ENCODE measurements at regions not wholly inside any gene's neighbourhood (a gene's known extent, or its start where the extent isn't known, plus 50 kb on each side); places are given as distances from the start of the nearest gene placed in this dataset.

- DNase-seq, result no peak
These were observed 213.2 kb upstream of the SNX19 start for GRCh38 chr11:131129474-131129873.

GRCh38 chr11:131135611-131136010 is 219.3 kb upstream of the SNX19 start:
- DNase-seq, result no peak

GRCh38 chr11:131136486-131136885 is 220.2 kb upstream of the SNX19 start:
- DNase-seq, result no peak

GRCh38 chr11:131137046-131137445 is 220.8 kb upstream of the SNX19 start:
- DNase-seq, result no peak

- no peak for DNase-seq
These were observed 222.5 kb upstream of the SNX19 start for GRCh38 chr11:131138731-131139130.

GRCh38 chr11:131145791-131146190 is 224.6 kb upstream of the NTM start:
- no peak for DNase-seq

- no peak for DNase-seq
These were observed 223.5 kb upstream of the NTM start for GRCh38 chr11:131146827-131147490.

GRCh38 chr11:131154351-131154750 is 216.1 kb upstream of the NTM start:
- DNase-seq, result no peak

GRCh38 chr11:131157678-131158077 is 212.7 kb upstream of the NTM start:
- no peak for DNase-seq

- no peak for DNase-seq
These were observed 209.6 kb upstream of the NTM start for GRCh38 chr11:131160846-131161245.

GRCh38 chr11:131163613-131164012 is 206.8 kb upstream of the NTM start:
- no peak for DNase-seq

- DNase-seq, result no peak
These were observed 205.4 kb upstream of the NTM start for GRCh38 chr11:131165036-131165435.

- no peak for DNase-seq
These were observed 201.3 kb upstream of the NTM start for GRCh38 chr11:131168839-131169713.

- DNase-seq, result no peak
These were observed 198.4 kb upstream of the NTM start for GRCh38 chr11:131172011-131172410.

- DNase-seq, result no peak
These were observed 192.4 kb upstream of the NTM start for GRCh38 chr11:131178020-131178419.

- DNase-seq, result no peak
These were observed 191.8 kb upstream of the NTM start for GRCh38 chr11:131178596-131178995.

GRCh38 chr11:131179836-131180235 is 190.6 kb upstream of the NTM start:
- DNase-seq, result no peak

GRCh38 chr11:131185915-131186314 is 184.5 kb upstream of the NTM start:
- DNase-seq, result no peak

- DNase-seq, result no peak
These were observed 183.8 kb upstream of the NTM start for GRCh38 chr11:131186629-131187101.

GRCh38 chr11:131190446-131190845 is 180.0 kb upstream of the NTM start:
- no peak for DNase-seq

- DNase-seq, result no peak
These were observed 178.8 kb upstream of the NTM start for GRCh38 chr11:131191606-131192005.

GRCh38 chr11:131192628-131193027 is 177.8 kb upstream of the NTM start:
- no peak for DNase-seq

GRCh38 chr11:131193031-131193501 is 177.3 kb upstream of the NTM start:
- DNase-seq, result no peak

- no peak for DNase-seq
These were observed 175.7 kb upstream of the NTM start for GRCh38 chr11:131194726-131195125.

Measured in activated CD8-positive, alpha-beta memory T cell treated with anti-CD3 and anti-CD28 coated beads, Interleukin-2, amount 50 U/mL, for 48 hours (primary cell).